ENCODE measurements at regions not wholly inside any gene's neighbourhood (a gene's known extent, or its start where the extent isn't known, plus 50 kb on each side); places are given as distances from the start of the nearest gene placed in this dataset.

GRCh38 chr14:98847521-98848468 lies 424.2 kb downstream of the BCL11B start:
- DNase-seq: no peak

DNA sequence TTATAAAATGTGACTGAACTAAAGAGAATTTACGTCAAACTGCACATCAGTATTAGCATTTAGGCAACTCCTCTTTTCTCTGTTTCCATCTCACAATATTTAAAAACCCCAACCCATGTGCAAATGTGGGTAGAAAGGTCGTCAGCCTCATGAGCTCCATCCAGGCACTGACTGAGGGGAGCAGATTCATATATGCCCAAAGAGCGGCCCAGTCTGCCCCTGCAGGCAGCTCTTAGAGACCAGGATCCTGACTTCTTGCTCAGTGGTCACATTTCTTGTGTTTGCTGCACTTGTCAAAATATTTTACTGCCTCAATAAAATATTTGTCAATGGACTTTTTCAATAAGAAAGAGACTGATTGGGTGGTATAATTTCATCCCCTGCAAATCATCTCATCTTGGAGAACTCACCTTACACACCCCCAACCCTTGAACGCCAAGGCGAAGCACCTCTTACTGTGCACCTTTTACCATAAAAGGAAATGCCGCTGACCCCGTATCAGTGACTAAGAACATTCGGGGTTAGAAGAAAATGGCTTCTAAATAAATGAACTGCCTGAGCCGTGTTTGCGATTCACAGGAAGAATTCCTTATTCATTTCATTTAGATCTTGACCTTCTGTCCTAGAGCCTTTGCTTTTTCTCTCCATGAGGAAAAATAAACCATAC lies 418.8 kb downstream of the BCL11B start:
- DNase-seq: no peak

DNA sequence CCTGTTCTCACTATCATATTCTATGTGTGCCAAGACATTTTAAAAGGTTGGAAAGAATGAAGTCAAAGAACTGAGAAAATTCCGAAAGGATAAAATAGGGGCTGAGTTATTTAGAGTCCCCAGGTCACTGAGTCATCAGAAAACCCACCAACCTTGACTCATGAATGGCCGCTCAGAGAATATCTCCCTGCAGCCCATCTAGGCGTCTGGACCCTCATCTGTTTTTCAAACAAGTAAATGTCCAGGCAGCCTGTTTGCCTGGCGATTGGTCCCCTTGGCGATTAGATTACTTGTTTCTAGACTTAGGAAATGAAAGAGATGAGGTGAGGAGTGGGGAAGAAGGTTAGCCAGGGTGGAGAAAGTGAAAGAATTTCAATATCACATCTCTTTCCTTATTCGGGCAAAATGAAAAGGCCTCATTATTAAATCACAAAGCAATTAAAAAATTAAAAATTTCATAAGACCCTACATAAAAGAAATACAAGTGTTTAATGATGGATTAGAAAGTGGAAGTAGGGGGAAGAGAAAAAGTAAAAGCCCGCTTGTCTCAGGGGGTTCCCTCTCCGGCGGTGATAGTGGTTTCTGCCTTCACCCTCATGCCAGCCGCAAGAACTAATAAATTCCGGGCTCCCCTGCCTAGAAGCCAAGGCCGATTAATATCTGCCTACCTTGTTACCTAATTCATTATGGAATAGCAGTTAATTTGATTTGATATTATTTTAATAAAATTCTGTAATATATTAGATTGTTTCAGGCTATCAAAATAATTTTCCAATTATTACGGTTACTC lies 415.9 kb downstream of the BCL11B start:
- DNase-seq: no peak

DNA sequence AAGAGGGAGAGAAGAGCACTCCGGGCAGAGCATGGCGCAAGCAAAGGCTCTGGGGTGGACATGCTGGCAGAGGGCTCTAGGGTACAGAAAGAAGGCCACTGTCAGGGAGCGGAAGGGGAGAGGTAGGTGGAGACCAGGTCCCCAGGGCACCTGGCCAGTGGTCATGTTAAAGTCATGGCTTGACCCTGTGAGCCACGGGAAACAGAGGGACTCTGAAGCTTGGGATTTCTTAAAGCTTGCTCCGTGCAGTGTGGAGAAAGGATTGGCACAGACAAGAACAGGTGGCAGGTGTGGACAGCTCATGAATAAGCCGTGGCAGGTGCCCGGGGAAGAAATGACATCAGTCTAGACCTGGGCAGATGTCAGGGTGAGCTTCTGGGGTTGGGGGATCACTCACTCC lies 413.8 kb downstream of the BCL11B start:
- DNase-seq: no peak

DNA sequence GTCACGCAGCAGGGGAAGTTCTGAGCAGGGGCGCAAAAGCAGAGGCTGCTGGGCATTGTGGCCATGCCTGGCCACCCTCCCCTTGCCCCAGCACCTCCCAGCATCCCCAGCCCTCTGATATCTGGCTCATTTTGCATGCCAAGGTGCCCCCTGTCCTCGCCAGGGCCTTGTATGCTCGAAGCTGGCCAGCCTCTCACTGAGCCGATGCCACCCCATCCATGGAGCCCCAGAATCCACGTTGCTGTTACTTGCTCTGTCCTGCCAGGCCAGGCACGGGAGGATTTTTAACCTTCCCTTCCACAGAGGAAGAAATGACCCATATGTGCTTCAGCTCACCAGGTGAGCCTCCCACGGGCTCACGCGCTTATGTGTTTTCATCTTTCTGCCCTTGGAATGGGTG lies 413.4 kb downstream of the BCL11B start:
- no peak for DNase-seq

GRCh38 chr14:98859301-98859700 lies 412.7 kb downstream of the BCL11B start:
- no peak for DNase-seq

GRCh38 chr14:98864211-98864610 lies 407.8 kb downstream of the BCL11B start:
- DNase-seq: no peak

GRCh38 chr14:98867146-98867545 lies 404.9 kb downstream of the BCL11B start:
- no peak for DNase-seq

DNA sequence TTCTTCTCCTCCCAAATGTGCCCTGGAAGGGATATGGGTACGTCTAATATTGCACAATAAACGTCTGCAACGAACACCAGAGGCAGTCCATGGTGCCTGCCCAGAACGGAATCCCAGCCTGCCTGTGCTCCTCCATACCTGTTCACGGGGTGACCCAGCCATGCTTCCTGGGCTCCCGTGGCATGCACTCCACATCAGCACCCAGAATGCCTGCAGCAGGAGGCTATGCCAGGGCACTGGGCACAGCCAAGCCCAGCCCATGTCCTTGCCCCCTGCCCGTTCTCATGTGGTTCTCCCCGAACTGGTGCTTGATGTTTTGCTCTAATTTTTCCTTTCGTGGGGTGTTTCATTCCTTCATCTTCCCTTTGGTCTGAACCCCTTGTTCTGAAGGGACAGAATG lies 404.3 kb downstream of the BCL11B start:
- DNase-seq: no peak

- DNase-seq: no peak
These were observed 403.1 kb downstream of the BCL11B start for GRCh38 chr14:98868866-98869265.

- no peak for DNase-seq
These were observed 400.2 kb downstream of the BCL11B start for GRCh38 chr14:98871796-98872195.

DNA sequence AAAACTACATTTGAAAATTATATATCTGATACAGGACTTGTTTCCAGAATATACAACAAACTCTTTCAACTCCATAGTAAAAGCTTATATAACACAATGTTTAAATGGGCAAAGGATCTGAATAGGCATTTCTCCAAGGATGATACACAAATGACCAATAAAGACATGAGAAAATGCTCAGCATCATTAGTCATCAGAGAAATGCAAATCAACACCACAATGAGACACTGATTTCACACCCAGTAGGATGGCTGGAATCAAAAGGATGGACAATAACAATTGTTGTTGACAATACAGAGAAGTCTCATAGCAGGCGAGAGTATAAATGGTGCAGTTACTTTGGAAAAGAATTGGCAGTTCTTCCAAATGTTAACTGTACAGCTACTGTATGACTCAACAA lies 394.9 kb downstream of the BCL11B start:
- DNase-seq: no peak

GRCh38 chr14:98878282-98878681 lies 393.7 kb downstream of the BCL11B start:
- DNase-seq: no peak

DNA sequence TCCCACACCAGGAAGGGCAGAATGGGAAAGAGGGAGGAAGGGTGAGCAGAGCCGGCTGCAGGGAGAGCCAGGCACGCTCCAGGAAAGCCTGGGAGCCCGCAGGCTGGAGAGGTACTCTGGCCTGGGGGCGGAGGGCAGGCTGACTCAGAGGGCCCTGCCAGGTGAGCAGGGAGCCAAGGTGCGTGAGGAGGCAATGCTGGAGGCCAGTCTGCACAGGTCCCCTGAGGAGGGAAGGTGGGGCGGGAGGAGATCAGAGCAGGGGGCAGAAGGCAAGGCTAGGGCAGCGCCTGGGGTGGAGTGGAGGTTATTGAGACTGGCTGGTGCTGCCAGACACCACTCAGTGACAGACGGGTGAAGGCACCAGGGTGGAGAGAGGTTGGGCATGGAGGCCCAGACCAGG lies 385.0 kb downstream of the BCL11B start:
- DNase-seq: no peak

DNA sequence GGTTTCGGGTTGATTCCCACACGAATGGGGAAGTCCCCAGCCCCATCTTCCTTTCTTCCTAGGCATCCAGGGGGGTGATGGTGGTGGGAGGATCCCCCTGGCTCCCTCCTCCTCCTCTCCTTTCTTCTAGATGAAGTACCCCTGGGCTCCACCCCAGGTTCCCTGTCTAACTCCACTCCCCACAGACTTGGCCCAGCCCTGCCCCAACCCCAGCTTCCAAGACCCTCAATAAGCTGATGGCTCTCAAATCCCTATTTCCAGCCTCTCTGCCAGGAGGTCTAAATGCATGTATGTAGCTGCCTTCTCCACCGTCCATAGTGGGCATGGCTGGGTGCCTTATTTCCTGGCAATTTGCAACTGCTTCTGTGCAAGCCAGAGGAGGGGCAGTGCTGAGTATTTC lies 383.7 kb downstream of the BCL11B start:
- no peak for DNase-seq

GRCh38 chr14:98888927-98889835 lies 382.8 kb downstream of the BCL11B start:
- DNase-seq: no peak

DNA sequence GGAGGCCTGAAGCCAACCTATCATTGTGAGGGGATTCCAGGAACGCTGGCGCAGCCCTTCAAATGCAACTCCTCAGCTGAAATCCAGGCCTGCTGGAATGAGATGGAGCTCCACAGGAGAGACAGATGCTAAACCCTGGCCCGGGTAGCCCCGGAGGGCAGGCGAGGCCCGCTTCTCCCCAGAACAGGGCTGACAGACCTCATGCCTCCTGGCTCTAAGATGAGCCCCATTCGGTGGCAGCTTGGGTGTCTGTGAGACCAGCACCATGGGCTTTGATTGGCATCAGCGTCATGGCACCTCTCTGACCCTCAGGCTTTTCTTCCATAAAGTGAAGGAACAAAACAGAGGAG lies 382.2 kb downstream of the BCL11B start:
- no peak for DNase-seq

- DNase-seq: no peak
These were observed 381.2 kb downstream of the BCL11B start for GRCh38 chr14:98890556-98891340.

DNA sequence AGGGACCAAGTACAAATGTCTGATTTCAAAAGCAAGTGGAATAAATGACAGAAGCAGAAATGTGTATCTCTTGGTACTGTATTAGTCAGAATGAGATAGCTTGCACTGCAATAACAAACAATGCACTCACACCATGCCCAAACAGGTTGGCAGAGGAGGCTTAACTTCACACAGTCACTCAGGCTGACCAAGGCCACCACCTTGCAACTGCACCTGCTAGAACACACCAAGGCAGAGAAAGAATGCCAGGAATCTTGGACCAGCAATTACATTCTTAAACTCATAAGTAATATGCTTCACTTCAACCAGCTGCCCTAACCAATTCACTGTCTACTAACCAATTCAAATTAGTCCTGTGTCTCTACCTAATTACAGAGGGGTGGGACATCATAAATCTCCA lies 378.3 kb downstream of the BCL11B start:
- DNase-seq: no peak

DNA sequence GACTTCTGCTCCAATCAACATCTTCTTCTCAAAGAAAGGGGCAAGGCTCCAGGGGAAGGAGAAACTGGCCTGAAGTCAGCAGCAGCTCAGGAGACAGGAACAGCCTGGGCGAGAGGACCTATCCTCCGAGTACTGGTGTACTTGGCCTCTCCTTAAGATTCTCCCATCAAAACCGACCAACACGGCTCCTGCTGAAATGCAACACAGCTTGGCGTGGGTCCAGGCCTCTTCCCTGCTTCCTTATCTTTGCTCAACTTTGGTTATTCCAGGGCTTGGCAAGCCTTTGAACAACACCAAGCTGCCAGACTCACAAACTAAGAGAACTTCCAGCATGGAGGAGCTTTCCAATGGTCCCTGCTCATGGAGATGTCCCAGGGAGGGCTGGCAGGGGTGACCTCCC lies 377.4 kb downstream of the BCL11B start:
- DNase-seq: no peak

DNA sequence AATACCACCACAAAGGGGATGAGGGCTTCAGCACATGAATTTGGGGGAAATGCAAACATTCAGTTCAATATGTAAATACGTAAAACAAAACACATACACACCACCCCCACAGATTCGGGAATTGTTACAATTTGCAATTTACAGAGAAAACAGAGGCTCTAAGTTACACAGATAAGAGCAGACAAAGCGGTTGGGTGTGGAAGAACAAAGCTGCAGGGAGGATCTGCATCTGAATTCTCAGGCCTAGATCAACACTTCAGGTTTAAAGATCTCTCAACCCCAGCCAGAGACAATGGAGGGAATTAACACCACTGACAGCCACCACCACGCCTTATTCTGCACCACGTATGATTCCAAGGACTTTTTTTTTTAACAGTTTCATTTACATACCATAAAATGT lies 375.5 kb downstream of the BCL11B start:
- no peak for DNase-seq

Measured in NCI-H2171 (cell line).